PC-3 (cell line): ENCODE measurements at regions not wholly inside any gene's neighbourhood (a gene's known extent, or its start where the extent isn't known, plus 50 kb on each side); places are given as distances from the start of the nearest gene placed in this dataset.
A peak's percentile ranks its signal among the peaks of the same experiment; 100 is the strongest.

Experiments
- ATAC-seq: fragments of 200-7000 bp; cut with Tn5 transposase; 2 replicates; pipeline ENCODE4 v1.9.1; 2020; ENCODE audit warnings: mild to moderate bottlenecking, moderate library complexity
- BruUV-seq: library from RNA; stranded (reverse); fragments of 400-500 nt; replicated peaks from 2 replicates; lab custom pipeline; 2021; lab: Mats Ljungman, UMichigan
- CTCF ChIA-PET: fragments of 300-600 bp; sonication (Branson Sonifier 250); formaldehyde crosslinking; loops from one replicate; lab custom pipeline; 2022; ENCODE audit warnings: antibody characterized with exemption; lab: Charles Lee
- POLR2A ChIA-PET: fragments of 300-600 bp; sonication (Branson Sonifier 250); formaldehyde crosslinking; loops from one replicate; lab custom pipeline; 2022; ENCODE audit warnings: antibody characterized with exemption; ENCODE audit not compliant: unreplicated experiment; lab: Charles Lee
- DNase-seq: peaks from one replicate; pipeline ENCODE4 v3.0.0-alpha.2; 2015
- H2AFZ ChIP-seq: fragments of 300-600 bp; sonication (generic); 2 replicates; pipeline ENCODE4 v1.6.0; 2016; ENCODE audit warnings: antibody characterized with exemption, low read length
- H3F3A ChIP-seq: fragments of 300-600 bp; sonication (generic); one replicate; pipeline ENCODE4 v1.6.0; 2017; ENCODE audit warnings: antibody characterized with exemption, low read length, control low read depth, mild to moderate bottlenecking; ENCODE audit not compliant: unreplicated experiment
- H3K27ac ChIP-seq: fragments of 300-600 bp; sonication (generic); 2 replicates; pipeline ENCODE4 v1.5.1; 2016; ENCODE audit warnings: mild to moderate bottlenecking, low read length
- H3K27me3 ChIP-seq: fragments of 300-600 bp; sonication (generic); 2 replicates; pipeline ENCODE4 v1.6.1; 2016; ENCODE audit warnings: low read length, mixed read lengths
- H3K36me3 ChIP-seq: fragments of 300-600 bp; sonication (generic); 2 replicates; pipeline ENCODE4 v1.6.1; 2016; ENCODE audit warnings: low read depth, mixed run types, low read length, mixed read lengths
- H3K4me1 ChIP-seq: fragments of 300-600 bp; sonication (generic); 2 replicates; pipeline ENCODE4 v1.5.1; 2016; ENCODE audit warnings: low read length; ENCODE audit not compliant: insufficient read depth
- H3K4me2 ChIP-seq: fragments of 300-600 bp; sonication (generic); 2 replicates; pipeline ENCODE4 v1.6.0; 2016; ENCODE audit warnings: low read length
- H3K4me3 ChIP-seq: fragments of 300-600 bp; sonication (generic); 2 replicates; pipeline ENCODE4 v1.5.1; 2016; ENCODE audit warnings: mild to moderate bottlenecking, low read length, mixed read lengths
- H3K79me2 ChIP-seq: fragments of 300-600 bp; sonication (generic); 2 replicates; pipeline ENCODE4 v1.6.1; 2017; ENCODE audit warnings: low read length, mixed read lengths
- H3K9ac ChIP-seq: fragments of 300-600 bp; sonication (generic); 2 replicates; pipeline ENCODE4 v1.6.0; 2016; ENCODE audit warnings: mild to moderate bottlenecking, low read length
- H3K9me2 ChIP-seq: fragments of 300-600 bp; sonication (generic); replicated peaks from 2 replicates; pipeline ENCODE4 v1.6.1; 2016; ENCODE audit warnings: mixed run types, low read length, mixed read lengths
- H3K9me3 ChIP-seq: fragments of 300-600 bp; sonication (generic); 2 replicates; pipeline ENCODE4 v1.6.1; 2016; ENCODE audit warnings: low read length, mixed read lengths
- H4K20me1 ChIP-seq: fragments of 300-600 bp; sonication (generic); 2 replicates; pipeline ENCODE4 v1.6.1; 2016; ENCODE audit warnings: low read length, mixed read lengths
- EZH2 ChIP-seq: fragments of 300-600 bp; sonication (generic); IDR thresholded peaks from one replicate; pipeline ENCODE4 v1.6.1; 2017; ENCODE audit warnings: antibody characterized with exemption, mild to moderate bottlenecking, low read length; ENCODE audit not compliant: unreplicated experiment
- EZH2phosphoT487 ChIP-seq: fragments of 300-600 bp; sonication (generic); IDR thresholded peaks from 2 replicates; pipeline ENCODE4 v1.6.1; 2018; ENCODE audit warnings: mild to moderate bottlenecking, antibody characterized with exemption, low read length, borderline replicate concordance
- intact Hi-C: fragments of 100-400 bp; cut with micrococcal nuclease; formaldehyde crosslinking; loops from 2 replicates; pipeline ENCODE4 v1.9.0; 2023
- TF ChIP-seq, protein P1 (sequence below): fragments of 300-600 bp; sonication (generic); conservative IDR thresholded peaks from 2 replicates; pipeline ENCODE4 v1.5.1; 2017; ENCODE audit warnings: antibody characterized with exemption, low read depth, mild to moderate bottlenecking, low read length

DNA sequence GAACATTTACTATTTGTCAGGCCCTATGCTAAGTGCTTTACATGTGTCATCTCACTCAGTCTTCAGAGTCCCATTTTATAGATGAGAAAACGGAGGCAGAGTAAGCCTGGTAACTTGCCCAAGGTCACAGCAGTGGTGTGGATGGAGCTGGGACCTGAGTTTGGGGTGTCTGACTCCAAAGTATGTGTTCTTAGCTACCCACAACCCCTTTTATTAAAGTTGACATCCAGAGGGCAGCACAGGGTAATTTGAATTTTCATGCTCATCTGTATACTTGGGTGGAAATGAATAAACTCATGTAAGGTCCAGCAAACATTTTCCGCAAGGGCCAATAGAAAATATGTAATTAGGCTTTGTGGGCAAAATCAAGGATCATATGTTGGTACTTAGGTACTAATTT is 93.4 kb upstream of the SLC25A48 start:
- BruUV-seq, result no TSS peak
- ATAC-seq (no peak), DNase-seq (no peak)
- Histone ChIP-seq H3K4me2 (no peak overlapping the region), H3K36me3 (no peaks in the 10 kb centered on the region), H3K9me2 (no peaks in the 10 kb centered on the region), H3K27me3 (peaks cover 17% of the 10 kb centered on the region), H4K20me1 (no peaks in the 10 kb centered on the region), H3K27ac (no peak overlapping the region), H3K9me3 (no peaks in the 10 kb centered on the region), H3K79me2 (no peaks in the 10 kb centered on the region), H3K4me3 (no peak overlapping the region), H3K9ac (no peak overlapping the region), H3K4me1 (no peaks in the 10 kb centered on the region), H3F3A (no peaks in the 10 kb centered on the region), H2AFZ (no peak overlapping the region)
- POLR2A ChIA-PET, result no interaction called here
- intact Hi-C loops, result no loop called here
- CTCF ChIA-PET, result no interaction called here
- TF ChIP-seq EZH2 (no peak), EZH2phosphoT487 (no peak)
- TF ChIP-seq, protein P1, sequence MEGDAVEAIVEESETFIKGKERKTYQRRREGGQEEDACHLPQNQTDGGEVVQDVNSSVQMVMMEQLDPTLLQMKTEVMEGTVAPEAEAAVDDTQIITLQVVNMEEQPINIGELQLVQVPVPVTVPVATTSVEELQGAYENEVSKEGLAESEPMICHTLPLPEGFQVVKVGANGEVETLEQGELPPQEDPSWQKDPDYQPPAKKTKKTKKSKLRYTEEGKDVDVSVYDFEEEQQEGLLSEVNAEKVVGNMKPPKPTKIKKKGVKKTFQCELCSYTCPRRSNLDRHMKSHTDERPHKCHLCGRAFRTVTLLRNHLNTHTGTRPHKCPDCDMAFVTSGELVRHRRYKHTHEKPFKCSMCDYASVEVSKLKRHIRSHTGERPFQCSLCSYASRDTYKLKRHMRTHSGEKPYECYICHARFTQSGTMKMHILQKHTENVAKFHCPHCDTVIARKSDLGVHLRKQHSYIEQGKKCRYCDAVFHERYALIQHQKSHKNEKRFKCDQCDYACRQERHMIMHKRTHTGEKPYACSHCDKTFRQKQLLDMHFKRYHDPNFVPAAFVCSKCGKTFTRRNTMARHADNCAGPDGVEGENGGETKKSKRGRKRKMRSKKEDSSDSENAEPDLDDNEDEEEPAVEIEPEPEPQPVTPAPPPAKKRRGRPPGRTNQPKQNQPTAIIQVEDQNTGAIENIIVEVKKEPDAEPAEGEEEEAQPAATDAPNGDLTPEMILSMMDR, result 0 out of 2 replicates have a peak, but pooled peaks have one; percentile 9

DNA sequence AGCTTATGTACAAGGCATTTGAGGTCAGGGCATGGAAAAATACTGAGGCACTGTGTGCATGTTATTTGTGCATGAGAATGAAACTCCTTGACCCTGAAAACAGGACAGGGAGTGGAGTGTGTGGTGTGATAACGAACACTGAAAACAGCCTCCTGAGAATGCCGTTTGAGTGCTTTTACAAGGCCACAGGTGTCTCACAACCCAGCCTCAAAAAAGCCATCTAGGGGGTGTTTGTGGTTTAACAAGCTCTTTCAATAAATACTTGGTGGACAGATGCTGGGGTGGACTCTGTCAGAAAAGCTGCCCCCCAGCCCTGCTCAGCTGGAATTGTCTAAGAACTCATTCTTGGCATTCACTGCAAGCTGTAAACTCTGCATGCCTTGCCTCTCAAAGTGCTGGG is 94.0 kb upstream of the SLC25A48 start:
- ChIA-PET CTCF (no interaction called here), POLR2A (no interaction called here)
- H3K4me2 ChIP-seq, result no peak overlapping the region

DNA sequence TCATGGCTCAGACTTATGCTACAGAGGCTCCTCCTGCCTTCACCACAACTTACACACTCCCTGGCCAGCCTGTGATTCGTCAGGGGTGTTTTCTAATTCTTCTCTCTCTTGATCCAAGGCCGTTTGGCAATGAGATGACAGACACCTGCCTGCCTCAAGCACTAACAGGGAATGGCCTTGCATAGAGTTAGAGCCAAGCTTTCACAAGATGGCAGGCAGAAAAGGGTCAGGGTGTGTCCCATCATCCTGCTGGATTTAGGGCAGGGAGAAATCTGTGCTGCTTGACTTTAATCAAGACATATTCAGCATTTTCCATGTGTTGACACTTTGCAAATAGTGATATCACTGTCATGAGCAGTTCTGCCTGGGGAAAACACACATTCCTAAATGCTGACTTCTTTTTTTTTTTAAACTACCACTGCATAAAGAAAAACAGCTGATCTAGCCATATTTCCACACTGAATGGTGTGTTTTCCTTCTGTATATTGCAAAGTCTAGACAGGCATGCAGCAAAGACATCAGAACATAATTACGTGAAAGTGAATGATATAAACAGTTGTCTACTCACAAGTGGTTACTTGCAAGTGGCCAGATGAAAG is 95.0 kb upstream of the SLC25A48 start:
- H3K79me2 ChIP-seq, result no peaks in the 10 kb centered on the region
- no peak overlapping the region for H3K4me3 ChIP-seq
- no peak overlapping the region for H3K9ac ChIP-seq
- H2AFZ ChIP-seq, result no peak overlapping the region
- H3K4me2 ChIP-seq, result no peak overlapping the region
- H3K27me3 ChIP-seq, result peaks cover 29% of the 10 kb centered on the region
- TF ChIP-seq, protein P1, result no peak
- TF ChIP-seq EZH2, result no peak
- no peak for TF ChIP-seq EZH2phosphoT487
- H3K9me2 ChIP-seq, result no peaks in the 10 kb centered on the region
- H3K36me3 ChIP-seq, result no peaks in the 10 kb centered on the region
- H4K20me1 ChIP-seq, result no peaks in the 10 kb centered on the region
- DNase-seq, result no peak
- H3K27ac ChIP-seq, result no peak overlapping the region
- no peaks in the 10 kb centered on the region for H3K4me1 ChIP-seq
- ChIA-PET POLR2A (no interaction called here), CTCF (no interaction called here)
- H3K9me3 ChIP-seq, result no peaks in the 10 kb centered on the region
- intact Hi-C loops, result no loop called here
- no peaks in the 10 kb centered on the region for H3F3A ChIP-seq
- no TSS peak for BruUV-seq
- no peak for ATAC-seq

More for the DNA sequence above, 94.0 kb upstream of the SLC25A48 start:
- ATAC-seq (no peak), DNase-seq (no peak)
- Histone ChIP-seq H3K4me3 (no peak overlapping the region), H3K27ac (no peak overlapping the region), H2AFZ (no peak overlapping the region), H3K9me3 (no peaks in the 10 kb centered on the region), H3K79me2 (no peaks in the 10 kb centered on the region), H4K20me1 (no peaks in the 10 kb centered on the region), H3F3A (no peaks in the 10 kb centered on the region), H3K4me1 (no peaks in the 10 kb centered on the region), H3K9me2 (no peaks in the 10 kb centered on the region), H3K36me3 (no peaks in the 10 kb centered on the region), H3K27me3 (peaks cover 23% of the 10 kb centered on the region), H3K9ac (no peak overlapping the region)
- TF ChIP-seq, protein P1, result no peak
- no peak for TF ChIP-seq EZH2
- TF ChIP-seq EZH2phosphoT487, result no peak
- intact Hi-C loops, result no loop called here
- BruUV-seq, result no TSS peak
